Neural progenitor cell (in vitro differentiated cells): ENCODE measurements at regions not wholly inside any gene's neighbourhood (a gene's known extent, or its start where the extent isn't known, plus 50 kb on each side); places are given as distances from the start of the nearest gene placed in this dataset.

ENCODE experiments used
- DNase-seq: peaks from one replicate; pipeline ENCODE4 v3.0.0-alpha.2; 2016; ENCODE audit warnings: low spot score
- H2AFZ ChIP-seq: fragments of 200-600 bp; sonication (generic); replicated peaks from 2 replicates; pipeline ENCODE4 v1.6.1; 2016; ENCODE audit warnings: antibody characterized with exemption
- H3F3A ChIP-seq: fragments of 200-600 bp; sonication (generic); 2 replicates; pipeline ENCODE4 v1.6.1; 2016; ENCODE audit warnings: antibody characterized with exemption, low read depth
- H3K27ac ChIP-seq: fragments of 200-600 bp; sonication (generic); 2 replicates; pipeline ENCODE4 v1.5.1; 2016; ENCODE audit warnings: mild to moderate bottlenecking
- H3K27me3 ChIP-seq: fragments of 200-600 bp; sonication (generic); 2 replicates; pipeline ENCODE4 v1.6.1; 2016; ENCODE audit warnings: mild to moderate bottlenecking, moderate library complexity
- H3K36me3 ChIP-seq: fragments of 200-600 bp; sonication (generic); 2 replicates; pipeline ENCODE4 v1.5.1; 2016
- H3K4me1 ChIP-seq: fragments of 200-600 bp; sonication (generic); 2 replicates; pipeline ENCODE4 v1.6.1; 2016; ENCODE audit warnings: mixed run types
- H3K4me2 ChIP-seq: fragments of 200-600 bp; sonication (generic); 2 replicates; pipeline ENCODE4 v1.6.1; 2016
- H3K4me3 ChIP-seq: fragments of 200-600 bp; sonication (generic); 2 replicates; pipeline ENCODE4 v1.5.1; 2016
- H3K79me2 ChIP-seq: fragments of 200-600 bp; sonication (generic); 2 replicates; pipeline ENCODE4 v1.6.1; 2016; ENCODE audit warnings: low read depth
- H3K9ac ChIP-seq: fragments of 200-600 bp; sonication (generic); 2 replicates; pipeline ENCODE4 v1.6.1; 2016
- H3K9me3 ChIP-seq: fragments of 200-600 bp; sonication (generic); 2 replicates; pipeline ENCODE4 v1.5.1; 2016; ENCODE audit warnings: low read depth
- H4K20me1 ChIP-seq: fragments of 200-600 bp; sonication (generic); 2 replicates; pipeline ENCODE4 v1.6.1; 2016; ENCODE audit warnings: low read depth
- H3K27ac Mint-ChIP-seq: 3 replicates; pipeline ENCODE4 v1.8.0; 2021; ENCODE audit warnings: mixed read lengths
- H3K27me3 Mint-ChIP-seq: 2 replicates; pipeline ENCODE4 v1.8.0; 2022; ENCODE audit warnings: low read depth, mild to moderate bottlenecking, inconsistent platforms, moderate library complexity, mixed read lengths; ENCODE audit not compliant: insufficient read depth
- H3K36me3 Mint-ChIP-seq: 3 replicates; pipeline ENCODE4 v1.8.0; 2021; ENCODE audit warnings: mixed read lengths
- H3K4me1 Mint-ChIP-seq: 3 replicates; pipeline ENCODE4 v1.8.0; 2021; ENCODE audit warnings: mixed read lengths
- H3K4me3 Mint-ChIP-seq: 3 replicates; pipeline ENCODE4 v1.8.0; 2021; ENCODE audit warnings: mild to moderate bottlenecking, moderate library complexity, mixed read lengths
- H3K9me3 Mint-ChIP-seq: 3 replicates; pipeline ENCODE4 v1.8.0; 2020; ENCODE audit warnings: mixed read lengths
- EZH2 ChIP-seq: fragments of 200-600 bp; sonication (generic); IDR thresholded peaks from 2 replicates; pipeline ENCODE4 v1.6.1; 2017; ENCODE audit warnings: antibody characterized with exemption, mild to moderate bottlenecking, moderate library complexity
- EZH2phosphoT487 ChIP-seq: fragments of 200-600 bp; sonication (generic); IDR thresholded peaks from 2 replicates; pipeline ENCODE4 v1.6.1; 2017; ENCODE audit warnings: antibody characterized with exemption
- TF ChIP-seq, protein P1 (sequence below): fragments of 200-600 bp; sonication (generic); IDR thresholded peaks from 2 replicates; pipeline ENCODE4 v1.5.1; 2017; ENCODE audit warnings: antibody characterized with exemption, mild to moderate bottlenecking

DNA sequence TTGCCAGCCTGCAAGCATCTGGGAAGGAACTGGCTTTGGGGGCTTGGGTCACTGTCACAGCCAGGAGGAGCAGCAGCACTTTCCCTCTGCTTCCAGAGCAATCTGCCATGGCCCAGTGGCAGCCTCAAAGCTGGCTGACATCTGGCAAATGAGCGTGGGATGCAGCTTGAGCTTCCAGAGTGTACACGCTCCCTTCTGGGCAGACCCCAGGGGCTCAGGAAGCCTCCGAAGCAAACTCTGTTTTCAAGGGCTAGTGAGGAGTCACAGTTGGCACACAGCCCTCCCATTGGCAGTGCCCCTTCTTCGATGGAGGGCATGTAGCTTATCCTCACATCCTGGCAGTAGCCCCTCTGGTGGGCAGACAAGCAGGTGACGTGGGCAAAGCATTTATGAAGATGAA lies 249.6 kb downstream of the ENGASE start:
- Mint-ChIP-seq H3K27me3 (peaks cover 15% of the 10 kb centered on the region), H3K36me3 (no peaks in the 10 kb centered on the region), H3K27ac (no peak overlapping the region), H3K4me1 (no peaks in the 10 kb centered on the region), H3K4me3 (no peak overlapping the region), H3K9me3 (no peaks in the 10 kb centered on the region)
- no peak for DNase-seq
- Histone ChIP-seq H2AFZ (no peak overlapping the region), H3K27me3 (peaks cover 26% of the 10 kb centered on the region), H3K4me1 (no peaks in the 10 kb centered on the region), H3K9me3 (no peaks in the 10 kb centered on the region), H3K79me2 (no peaks in the 10 kb centered on the region), H3K27ac (no peak overlapping the region), H3F3A (no peaks in the 10 kb centered on the region), H3K36me3 (no peaks in the 10 kb centered on the region), H3K9ac (no peak overlapping the region), H3K4me2 (no peak overlapping the region), H4K20me1 (peaks cover 22% of the 10 kb centered on the region), H3K4me3 (no peak overlapping the region)
- TF ChIP-seq, protein P1, sequence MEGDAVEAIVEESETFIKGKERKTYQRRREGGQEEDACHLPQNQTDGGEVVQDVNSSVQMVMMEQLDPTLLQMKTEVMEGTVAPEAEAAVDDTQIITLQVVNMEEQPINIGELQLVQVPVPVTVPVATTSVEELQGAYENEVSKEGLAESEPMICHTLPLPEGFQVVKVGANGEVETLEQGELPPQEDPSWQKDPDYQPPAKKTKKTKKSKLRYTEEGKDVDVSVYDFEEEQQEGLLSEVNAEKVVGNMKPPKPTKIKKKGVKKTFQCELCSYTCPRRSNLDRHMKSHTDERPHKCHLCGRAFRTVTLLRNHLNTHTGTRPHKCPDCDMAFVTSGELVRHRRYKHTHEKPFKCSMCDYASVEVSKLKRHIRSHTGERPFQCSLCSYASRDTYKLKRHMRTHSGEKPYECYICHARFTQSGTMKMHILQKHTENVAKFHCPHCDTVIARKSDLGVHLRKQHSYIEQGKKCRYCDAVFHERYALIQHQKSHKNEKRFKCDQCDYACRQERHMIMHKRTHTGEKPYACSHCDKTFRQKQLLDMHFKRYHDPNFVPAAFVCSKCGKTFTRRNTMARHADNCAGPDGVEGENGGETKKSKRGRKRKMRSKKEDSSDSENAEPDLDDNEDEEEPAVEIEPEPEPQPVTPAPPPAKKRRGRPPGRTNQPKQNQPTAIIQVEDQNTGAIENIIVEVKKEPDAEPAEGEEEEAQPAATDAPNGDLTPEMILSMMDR = no peak
- no peak for TF ChIP-seq EZH2

DNA sequence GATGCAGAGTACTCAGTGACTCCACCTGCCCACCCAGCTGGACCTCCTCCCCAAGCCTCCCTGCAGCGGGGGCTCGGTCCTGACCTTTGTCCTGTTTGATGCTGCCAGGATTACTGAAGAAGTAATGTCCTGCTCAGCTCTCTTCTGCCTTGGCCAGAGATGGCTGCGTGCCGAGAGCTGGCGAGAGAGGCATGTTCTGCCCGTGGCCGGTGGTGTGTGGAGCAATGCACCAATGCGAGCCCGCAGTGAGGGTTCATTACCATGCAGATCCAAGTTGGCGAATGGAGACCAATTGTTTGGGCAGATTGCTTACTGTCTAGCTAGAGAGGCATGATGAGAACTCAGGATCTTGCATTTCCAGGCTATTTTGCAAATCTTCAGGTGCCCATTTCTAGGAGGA lies 248.9 kb downstream of the ENGASE start:
- TF ChIP-seq EZH2phosphoT487 (no peak), EZH2 (no peak)
- TF ChIP-seq, protein P1 = no peak
- H3K27ac Mint-ChIP-seq = no peak overlapping the region

DNA sequence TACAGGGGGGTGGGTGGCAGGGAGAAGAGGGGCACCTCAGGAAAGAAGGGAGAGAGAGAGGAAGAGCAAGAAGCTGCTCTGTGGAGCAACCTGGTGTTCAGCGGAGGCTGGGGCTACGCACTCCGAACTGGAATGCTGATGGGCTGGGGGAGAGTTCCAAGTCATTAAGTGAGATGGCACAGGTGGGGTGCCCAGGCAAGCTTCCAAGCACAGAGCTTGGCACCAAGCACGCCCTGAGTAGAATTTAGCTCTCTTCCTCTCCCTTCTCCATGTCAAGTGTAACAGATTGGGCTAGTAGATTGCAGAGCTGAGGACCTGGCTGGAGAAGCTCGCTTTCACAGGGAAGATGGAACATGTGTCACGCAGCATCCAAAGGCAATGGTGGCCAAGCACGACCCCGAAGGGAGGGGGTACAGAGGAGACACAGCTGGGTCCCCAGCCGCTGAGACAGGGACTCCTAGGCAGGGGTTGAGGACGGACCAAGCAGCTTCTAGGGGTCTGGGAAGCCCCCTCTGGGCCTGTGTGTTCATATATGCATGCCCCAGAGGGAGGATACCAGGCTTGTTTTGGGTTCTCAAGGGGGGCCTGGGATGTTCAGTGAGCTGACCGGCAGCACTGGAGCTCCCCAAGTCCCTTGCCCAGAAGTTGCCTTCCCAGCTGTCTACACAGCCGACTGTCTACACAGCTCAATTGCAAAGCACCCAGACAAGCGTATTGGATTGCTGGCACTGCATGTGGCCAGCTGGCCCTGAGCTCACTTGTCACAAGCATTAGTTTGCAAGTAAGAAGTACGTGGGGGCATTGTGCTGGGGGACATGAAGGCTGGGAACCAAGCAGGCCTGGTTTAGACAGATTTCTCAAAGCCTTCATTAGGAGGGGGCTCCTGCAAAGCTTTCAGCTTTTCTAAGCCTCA lies 247.8 kb downstream of the ENGASE start:
- H3F3A ChIP-seq = no peaks in the 10 kb centered on the region
- Mint-ChIP-seq H3K4me3 (no peak overlapping the region), H3K4me1 (no peaks in the 10 kb centered on the region), H3K36me3 (no peaks in the 10 kb centered on the region), H3K27me3 (peaks cover 12% of the 10 kb centered on the region), H3K9me3 (no peaks in the 10 kb centered on the region), H3K27ac (no peak overlapping the region)
- H3K36me3 ChIP-seq = no peaks in the 10 kb centered on the region
- peaks cover 26% of the 10 kb centered on the region for H3K27me3 ChIP-seq
- no peak overlapping the region for H3K27ac ChIP-seq
- H4K20me1 ChIP-seq = peaks cover 22% of the 10 kb centered on the region
- H3K9ac ChIP-seq = no peak overlapping the region
- H2AFZ ChIP-seq = no peak overlapping the region
- no peak overlapping the region for H3K4me3 ChIP-seq
- H3K79me2 ChIP-seq = no peaks in the 10 kb centered on the region
- H3K4me2 ChIP-seq = no peak overlapping the region
- no peaks in the 10 kb centered on the region for H3K4me1 ChIP-seq
- no peak for TF ChIP-seq EZH2phosphoT487
- no peak for TF ChIP-seq EZH2
- TF ChIP-seq, protein P1 = no peak
- no peaks in the 10 kb centered on the region for H3K9me3 ChIP-seq
- DNase-seq = no peak

More for the DNA sequence above, 248.9 kb downstream of the ENGASE start:
- H3K36me3 ChIP-seq = no peaks in the 10 kb centered on the region
- Mint-ChIP-seq H3K36me3 (no peaks in the 10 kb centered on the region), H3K27me3 (peaks cover 12% of the 10 kb centered on the region), H3K4me1 (no peaks in the 10 kb centered on the region), H3K9me3 (no peaks in the 10 kb centered on the region), H3K4me3 (no peak overlapping the region)
- no peak overlapping the region for H3K9ac ChIP-seq
- no peak overlapping the region for H3K4me2 ChIP-seq
- H3K79me2 ChIP-seq = no peaks in the 10 kb centered on the region
- no peak overlapping the region for H3K4me3 ChIP-seq
- no peaks in the 10 kb centered on the region for H3K9me3 ChIP-seq
- no peak overlapping the region for H3K27ac ChIP-seq
- no peaks in the 10 kb centered on the region for H3F3A ChIP-seq
- no peaks in the 10 kb centered on the region for H3K4me1 ChIP-seq
- peaks cover 22% of the 10 kb centered on the region for H4K20me1 ChIP-seq
- H2AFZ ChIP-seq = no peak overlapping the region
- peaks cover 26% of the 10 kb centered on the region for H3K27me3 ChIP-seq
- no peak for DNase-seq
